H9 (cell line): ENCODE measurements at regions not wholly inside any gene's neighbourhood (a gene's known extent, or its start where the extent isn't known, plus 50 kb on each side); places are given as distances from the start of the nearest gene placed in this dataset.

Experiments
- DNase-seq: peaks from one replicate; pipeline ENCODE4 v3.0.0-alpha.2; 2017
- H2AFZ ChIP-seq: one replicate; pipeline ENCODE4 v1.6.1; 2013; ENCODE audit warnings: mild to moderate bottlenecking, low read length, control low read depth, moderate library complexity
- H2AK5ac ChIP-seq: 2 replicates; pipeline ENCODE4 v1.6.1; 2013; ENCODE audit warnings: low read length, control low read depth, mixed read lengths; ENCODE audit not compliant: insufficient read length
- H2BK120ac ChIP-seq: one replicate; pipeline ENCODE4 v1.6.1; 2013; ENCODE audit warnings: low read depth, mild to moderate bottlenecking, low read length, control low read depth, inconsistent platforms; ENCODE audit not compliant: poor library complexity, severe bottlenecking
- H2BK12ac ChIP-seq: 2 replicates; pipeline ENCODE4 v1.6.1; 2013; ENCODE audit warnings: low read length, control low read depth, mixed read lengths, low read depth; ENCODE audit not compliant: insufficient read length
- H2BK15ac ChIP-seq: 2 replicates; pipeline ENCODE4 v1.6.1; 2013; ENCODE audit warnings: low read depth, low read length, control low read depth
- H2BK20ac ChIP-seq: one replicate; pipeline ENCODE4 v1.6.1; 2013; ENCODE audit warnings: low read depth, mild to moderate bottlenecking, low read length, control low read depth, inconsistent platforms; ENCODE audit not compliant: poor library complexity, severe bottlenecking
- H2BK5ac ChIP-seq: 2 replicates; pipeline ENCODE4 v1.6.1; 2013; ENCODE audit warnings: low read length, control low read depth, mixed read lengths; ENCODE audit not compliant: insufficient read length
- H3K14ac ChIP-seq: 2 replicates; pipeline ENCODE4 v1.6.1; 2013; ENCODE audit warnings: low read length, control low read depth; ENCODE audit not compliant: insufficient read depth
- H3K18ac ChIP-seq: 2 replicates; pipeline ENCODE4 v1.6.1; 2013; ENCODE audit warnings: low read depth, mild to moderate bottlenecking, mixed read lengths, low read length, control low read depth; ENCODE audit not compliant: insufficient read length
- H3K23ac ChIP-seq: 2 replicates; pipeline ENCODE4 v1.6.1; 2013; ENCODE audit warnings: low read length, control low read depth, mixed read lengths, low read depth; ENCODE audit not compliant: insufficient read length
- H3K23me2 ChIP-seq: 2 replicates; pipeline ENCODE4 v1.6.1; 2013; ENCODE audit warnings: low read depth, mild to moderate bottlenecking, mixed read lengths, low read length, control low read depth; ENCODE audit not compliant: insufficient read length, poor library complexity, severe bottlenecking
- H3K27ac ChIP-seq: 2 replicates; pipeline ENCODE4 v1.5.1; 2013; ENCODE audit warnings: low read length, control low read depth, mixed read lengths, low read depth; ENCODE audit not compliant: insufficient read length
- H3K27me3 ChIP-seq: 2 replicates; pipeline ENCODE4 v1.6.1; 2013; ENCODE audit warnings: low read length, control low read depth, inconsistent platforms; ENCODE audit not compliant: insufficient read depth
- H3K4ac ChIP-seq: 2 replicates; pipeline ENCODE4 v1.6.1; 2013; ENCODE audit warnings: low read depth, mild to moderate bottlenecking, control low read depth, inconsistent platforms, low read length, moderate library complexity
- H3K4me1 ChIP-seq: 2 replicates; pipeline ENCODE4 v1.6.1; 2013; ENCODE audit warnings: low read length, control low read depth, inconsistent platforms; ENCODE audit not compliant: insufficient read depth
- H3K4me2 ChIP-seq: 2 replicates; pipeline ENCODE4 v1.6.1; 2013; ENCODE audit warnings: low read length, control low read depth, mixed read lengths; ENCODE audit not compliant: insufficient read length, insufficient read depth
- H3K56ac ChIP-seq: 2 replicates; pipeline ENCODE4 v1.6.1; 2013; ENCODE audit warnings: low read depth, mild to moderate bottlenecking, mixed read lengths, low read length, control low read depth; ENCODE audit not compliant: insufficient read length
- H3K79me1 ChIP-seq: 2 replicates; pipeline ENCODE4 v1.6.1; 2013; ENCODE audit warnings: low read depth, mild to moderate bottlenecking, moderate library complexity, low read length, control low read depth, inconsistent platforms; ENCODE audit not compliant: insufficient read depth, poor library complexity, severe bottlenecking
- H3K79me2 ChIP-seq: 2 replicates; pipeline ENCODE4 v1.6.1; 2013; ENCODE audit warnings: low read length, control low read depth, inconsistent platforms; ENCODE audit not compliant: insufficient read depth
- H3K9ac ChIP-seq: 2 replicates; pipeline ENCODE4 v1.6.1; 2013; ENCODE audit warnings: low read length, control low read depth, mixed read lengths; ENCODE audit not compliant: insufficient read length; ENCODE audit errors: extremely low read depth
- H3K9me3 ChIP-seq: one replicate; pipeline ENCODE4 v1.6.1; 2013; ENCODE audit warnings: low read depth, low read length, inconsistent platforms; ENCODE audit not compliant: control insufficient read depth
- H3T11ph ChIP-seq: one replicate; pipeline ENCODE4 v1.6.1; 2013; ENCODE audit warnings: mild to moderate bottlenecking, low read length, control low read depth, inconsistent platforms
- H4K20me1 ChIP-seq: one replicate; pipeline ENCODE4 v1.6.1; 2013; ENCODE audit not compliant: control insufficient read depth, insufficient read length, insufficient read depth
- H4K5ac ChIP-seq: 2 replicates; pipeline ENCODE4 v1.6.1; 2013; ENCODE audit warnings: low read depth, mild to moderate bottlenecking, mixed read lengths, low read length, control low read depth; ENCODE audit not compliant: insufficient read length
- H4K8ac ChIP-seq: replicated peaks from 2 replicates; pipeline ENCODE4 v1.6.1; 2013; ENCODE audit warnings: low read length, control low read depth, mixed read lengths, low read depth; ENCODE audit not compliant: insufficient read length
- H4K91ac ChIP-seq: 2 replicates; pipeline ENCODE4 v1.6.1; 2013; ENCODE audit warnings: low read depth, mild to moderate bottlenecking, moderate library complexity, mixed read lengths, low read length, control low read depth; ENCODE audit not compliant: insufficient read length
- H3K27ac Mint-ChIP-seq, 3 experiments: 2 replicates in 2 of 3; 3 replicates in 1 of 3; pipeline ENCODE4 v1.8.0; 2020 to 2021; ENCODE audit warnings: mixed read lengths in 3 of 3, mild to moderate bottlenecking in 1 of 3, moderate library complexity in 1 of 3
- H3K27me3 Mint-ChIP-seq: 2 replicates; pipeline ENCODE4 v1.8.0; 2021; ENCODE audit warnings: low read depth, mild to moderate bottlenecking, moderate library complexity, mixed read lengths
- H3K36me3 Mint-ChIP-seq, 3 experiments: 2 replicates in 2 of 3; 3 replicates in 1 of 3; pipeline ENCODE4 v1.8.0; 2020 to 2021; ENCODE audit warnings: low read depth in 3 of 3, mixed read lengths in 3 of 3; ENCODE audit not compliant: insufficient read depth in 1 of 3
- H3K4me1 Mint-ChIP-seq, 2 experiments: 2 replicates each; pipeline ENCODE4 v1.8.0; 2020; ENCODE audit warnings: mixed read lengths in 2 of 2
- H3K4me3 Mint-ChIP-seq, 2 experiments: 2 replicates in 1 of 2; 3 replicates in 1 of 2; pipeline ENCODE4 v1.8.0; 2020 to 2021; ENCODE audit warnings: mild to moderate bottlenecking in 2 of 2, mixed read lengths in 2 of 2, moderate library complexity in 1 of 2
- H3K9me3 Mint-ChIP-seq, 2 experiments: 2 replicates in 1 of 2; 3 replicates in 1 of 2; pipeline ENCODE4 v1.8.0; 2020; ENCODE audit warnings: mild to moderate bottlenecking in 2 of 2, mixed read lengths in 2 of 2, moderate library complexity in 1 of 2
- CTCF ChIP-seq: fragments of 200-600 bp; sonication (generic); conservative IDR thresholded peaks from 3 replicates; pipeline ENCODE4 v1.8.0; 2021; ENCODE audit warnings: antibody characterized with exemption, mild to moderate bottlenecking

- Histone ChIP-seq H2BK20ac (no peak overlapping the region), H3K4me2 (no peak overlapping the region), H4K8ac (no peak overlapping the region), H4K5ac (no peak overlapping the region), H2BK15ac (no peak overlapping the region), H3K56ac (no peak overlapping the region), H2BK120ac (no peak overlapping the region), H2AK5ac (no peak overlapping the region), H3K4ac (no peak overlapping the region; the same call in 1 of the 2 replicates), H3K9me3 (no peaks in the 10 kb centered on the region), H2AFZ (no peak overlapping the region), H3K14ac (peak overlapping the region; percentile 88), H3K23ac (no peak overlapping the region), H3K23me2 (no peaks in the 10 kb centered on the region), H3K4me1 (0 out of 2 replicates have a peak, but pooled peaks cover 2% of the 10 kb centered on the region), H4K20me1 (no peaks in the 10 kb centered on the region), H3K18ac (peak overlapping the region; percentile 91), H3K27ac (no peak overlapping the region), H2BK12ac (peak overlapping the region; percentile 7), H3T11ph (no peak overlapping the region), H3K27me3 (no peaks in the 10 kb centered on the region), H3K79me2 (no peaks in the 10 kb centered on the region), H3K79me1 (no peaks in the 10 kb centered on the region), H2BK5ac (no peak overlapping the region), H3K9ac (no peak overlapping the region), H4K91ac (no peak overlapping the region)
- no peak for DNase-seq
- TF ChIP-seq CTCF: no peak
- Mint-ChIP-seq H3K27ac (peak overlapping the region in 1 of 3 experiments; percentile 24; a peak in 2 of 7 replicates), H3K27me3 (peaks cover 4% of the 10 kb centered on the region), H3K36me3 (no peaks in the 10 kb centered on the region), H3K4me1 (peaks cover 13% of the 10 kb centered on the region in 2 experiments), H3K4me3 (no peak overlapping the region), H3K9me3 (no peaks in the 10 kb centered on the region)
Measured at GRCh38 chr1:58874342-58874741, 90.5 kb upstream of the JUN start.
